ENCODE measurements at regions not wholly inside any gene's neighbourhood (a gene's known extent, or its start where the extent isn't known, plus 50 kb on each side); places are given as distances from the start of the nearest gene placed in this dataset.

- TF ChIP-seq CTCF (conservative IDR thresholded peaks at IDR 0.05; ENCODE audit: low read depth, low read length) (peak; percentile 65), POLR2A (IDR thresholded peaks at IDR 0.05; ENCODE audit: low read depth, low read length) (no peak), RAD21 (IDR thresholded peaks at IDR 0.05; ENCODE audit: low read length) (peak; percentile 45), ELK1 (IDR thresholded peaks at IDR 0.05; ENCODE audit: borderline replicate concordance, low read depth, low read length) (no peak), RFX5 (IDR thresholded peaks at IDR 0.05; ENCODE audit: low read depth, low read length) (no peak), CEBPB (IDR thresholded peaks at IDR 0.05; ENCODE audit: low read depth, low read length) (no peak), BHLHE40 (IDR thresholded peaks at IDR 0.05; ENCODE audit: low read depth, low read length) (no peak), MAFK (IDR thresholded peaks at IDR 0.05; ENCODE audit: low read depth, low read length) (no peak), SMC3 (IDR thresholded peaks at IDR 0.05; ENCODE audit: low read depth, low read length) (0 out of 2 replicates have a peak, but pooled peaks have one; percentile 23), MXI1 (IDR thresholded peaks at IDR 0.05; ENCODE audit: borderline replicate concordance, low read depth, low read length) (no peak), FOS (IDR thresholded peaks at IDR 0.05; ENCODE audit: low read depth, low read length) (no peak)
These were observed 112.7 kb downstream of the OSTF1 start for GRCh38 chr9:75200892-75201470.
